H1 (cell line): ENCODE measurements at regions not wholly inside any gene's neighbourhood (a gene's known extent, or its start where the extent isn't known, plus 50 kb on each side); places are given as distances from the start of the nearest gene placed in this dataset.

Experiments
- CTCF ChIA-PET: fragments of 300-600 bp; sonication (Branson Sonifier 250); formaldehyde crosslinking; loops from one replicate; lab custom pipeline; 2021; ENCODE audit not compliant: partially characterized antibody; lab: Charles Lee
- POLR2A ChIA-PET: fragments of 300-600 bp; sonication (Branson Sonifier 250); formaldehyde crosslinking; loops from one replicate; lab custom pipeline; 2021; ENCODE audit warnings: inconsistent platforms; ENCODE audit not compliant: partially characterized antibody; lab: Charles Lee
- DNase-seq, 2 experiments: peaks; one replicate each; pipeline versions ENCODE4 v3.0.0 to v3.0.0-alpha.2; 2010 to 2022; ENCODE audit warnings: low spot score in 2 of 2, low read depth in 1 of 2, mixed read lengths in 1 of 2
- FAIRE-seq: peaks from 2 replicates; lab custom pipeline; 2011; peaks lifted over from hg19 to GRCh38; lab: Jason Lieb, UNC
- H2AFZ ChIP-seq: 2 replicates; pipeline ENCODE4 v1.8.1; 2012; ENCODE audit warnings: low read length, inconsistent platforms
- H2AK5ac ChIP-seq: 2 replicates; pipeline ENCODE4 v1.6.1; 2013; ENCODE audit warnings: low read depth, low read length
- H2BK120ac ChIP-seq: replicated peaks from 2 replicates; pipeline ENCODE3; 2013; ENCODE audit warnings: low read depth, low read length, inconsistent platforms
- H2BK12ac ChIP-seq: 2 replicates; pipeline ENCODE4 v1.6.1; 2013; ENCODE audit warnings: low read depth, low read length
- H2BK15ac ChIP-seq: 2 replicates; pipeline ENCODE4 v1.6.1; 2013; ENCODE audit warnings: low read length
- H2BK20ac ChIP-seq: 2 replicates; pipeline ENCODE4 v1.6.1; 2013; ENCODE audit warnings: low read length
- H2BK5ac ChIP-seq: 2 replicates; pipeline ENCODE4 v1.6.1; 2013; ENCODE audit warnings: low read depth, low read length
- H3K14ac ChIP-seq: 2 replicates; pipeline ENCODE4 v1.6.1; 2013; ENCODE audit warnings: inconsistent platforms; ENCODE audit not compliant: insufficient read length
- H3K18ac ChIP-seq: 2 replicates; pipeline ENCODE4 v1.6.1; 2013; ENCODE audit warnings: low read length; ENCODE audit errors: extremely low read depth
- H3K23ac ChIP-seq: 2 replicates; pipeline ENCODE4 v1.6.1; 2013; ENCODE audit warnings: inconsistent platforms; ENCODE audit not compliant: insufficient read length
- H3K23me2 ChIP-seq: 2 replicates; pipeline ENCODE4 v1.6.1; 2013; ENCODE audit warnings: low read depth, low read length
- H3K27ac ChIP-seq: 2 replicates; pipeline ENCODE4 v1.6.1; 2011; ENCODE audit warnings: low read depth, low read length, inconsistent platforms
- H3K27me3 ChIP-seq, 4 experiments: replicated peaks in 1 of 4; 1 replicate in 1 of 4; 2 replicates in 3 of 4; pipeline versions ENCODE4 v1.6.1 to v1.8.1; 2011 to 2013; ENCODE audit warnings: low read length in 3 of 4, mild to moderate bottlenecking in 3 of 4, inconsistent platforms in 2 of 4, mixed read lengths in 2 of 4, moderate library complexity in 1 of 4; ENCODE audit not compliant: control insufficient read depth in 3 of 4, insufficient read depth in 3 of 4; ENCODE audit errors: extremely low read depth in 1 of 4
- H3K36me3 ChIP-seq, 4 experiments: 2 replicates each; pipeline versions ENCODE4 v1.6.1 to v1.8.1; 2011 to 2013; ENCODE audit warnings: mild to moderate bottlenecking in 4 of 4, low read length in 3 of 4, moderate library complexity in 2 of 4, control low read depth in 1 of 4, inconsistent platforms in 1 of 4; ENCODE audit not compliant: insufficient read depth in 4 of 4, control insufficient read depth in 2 of 4
- H3K4ac ChIP-seq: replicated peaks from 2 replicates; pipeline ENCODE3; 2013; ENCODE audit warnings: low read length, low read depth, mixed read lengths, inconsistent platforms; ENCODE audit not compliant: insufficient read length
- H3K4me1 ChIP-seq, 4 experiments: replicated peaks in 1 of 4; 1 replicate in 1 of 4; 2 replicates in 3 of 4; pipeline versions ENCODE4 v1.6.1 to v1.8.1; 2011 to 2013; ENCODE audit warnings: low read length in 3 of 4, inconsistent platforms in 2 of 4, mixed read lengths in 1 of 4; ENCODE audit not compliant: insufficient read depth in 4 of 4, control insufficient read depth in 3 of 4
- H3K4me2 ChIP-seq, 2 experiments: 2 replicates each; pipeline versions ENCODE4 v1.6.1 to v1.8.1; 2011 to 2013; ENCODE audit warnings: low read depth in 2 of 2, low read length in 2 of 2, control low read depth in 1 of 2, inconsistent platforms in 1 of 2, mild to moderate bottlenecking in 1 of 2; ENCODE audit not compliant: insufficient read depth in 1 of 2
- H3K4me3 ChIP-seq, 4 experiments: fragments of 200-600, 300-600 bp in 1 of 4; sonication (generic), shearing (Covaris generic), sonication (Bioruptor Twin) in 1 of 4; 2 replicates each; pipeline versions ENCODE4 v1.5.1 to v1.8.1; 2011 to 2016; ENCODE audit warnings: low read length in 4 of 4, low read depth in 3 of 4, control low read depth in 2 of 4, inconsistent platforms in 2 of 4, mild to moderate bottlenecking in 2 of 4, mixed read lengths in 1 of 4, moderate library complexity in 1 of 4; ENCODE audit not compliant: insufficient read depth in 2 of 4; ENCODE audit errors: extremely low read depth in 1 of 4
- H3K56ac ChIP-seq: replicated peaks from 2 replicates; pipeline ENCODE3; 2013; ENCODE audit warnings: low read depth, mild to moderate bottlenecking, mixed read lengths, low read length, inconsistent platforms; ENCODE audit not compliant: insufficient read length
- H3K79me1 ChIP-seq: 2 replicates; pipeline ENCODE4 v1.6.1; 2013; ENCODE audit warnings: low read depth, low read length, control low read depth
- H3K79me2 ChIP-seq, 2 experiments: 2 replicates each; pipeline versions ENCODE4 v1.6.1 to v1.8.1; 2012 to 2013; ENCODE audit warnings: low read length in 2 of 2, mild to moderate bottlenecking in 2 of 2, inconsistent platforms in 1 of 2; ENCODE audit not compliant: insufficient read depth in 2 of 2, control insufficient read depth in 1 of 2
- H3K9ac ChIP-seq, 4 experiments: replicated peaks in 1 of 4; 1 replicate in 1 of 4; 2 replicates in 3 of 4; pipeline versions ENCODE4 v1.6.1 to v1.8.1; 2011 to 2013; ENCODE audit warnings: low read depth in 3 of 4, low read length in 3 of 4, control low read depth in 2 of 4, mild to moderate bottlenecking in 2 of 4, moderate library complexity in 2 of 4, inconsistent platforms in 1 of 4; ENCODE audit errors: extremely low read depth in 1 of 4
- H3K9me3 ChIP-seq, 2 experiments: 2 replicates each; pipeline versions ENCODE4 v1.6.1 to v1.8.1; 2012 to 2013; ENCODE audit warnings: mild to moderate bottlenecking in 2 of 2, moderate library complexity in 2 of 2, control low read depth in 1 of 2, inconsistent platforms in 1 of 2, low read depth in 1 of 2, low read length in 1 of 2, mixed read lengths in 1 of 2; ENCODE audit not compliant: insufficient read depth in 2 of 2
- H4K20me1 ChIP-seq, 2 experiments: replicated peaks in 1 of 2; 2 replicates each; pipeline versions ENCODE3 to v1.8.1; 2011 to 2013; ENCODE audit warnings: inconsistent platforms in 2 of 2, low read length in 2 of 2, mild to moderate bottlenecking in 1 of 2; ENCODE audit not compliant: insufficient read depth in 2 of 2, control insufficient read depth in 1 of 2
- H4K5ac ChIP-seq: 2 replicates; pipeline ENCODE4 v1.6.1; 2013; ENCODE audit warnings: low read length, low read depth, mixed read lengths, inconsistent platforms; ENCODE audit not compliant: insufficient read length
- H4K8ac ChIP-seq: 2 replicates; pipeline ENCODE4 v1.8.0; 2013; ENCODE audit warnings: mild to moderate bottlenecking, moderate library complexity, low read length, inconsistent platforms; ENCODE audit not compliant: insufficient read depth; ENCODE audit errors: extremely low read depth
- H4K91ac ChIP-seq: replicated peaks from 2 replicates; pipeline ENCODE3; 2013; ENCODE audit warnings: low read length, mixed read lengths, inconsistent platforms; ENCODE audit not compliant: insufficient read length
- ASH2L ChIP-seq: fragments of 200-600, 300-600 bp; sonication (generic); IDR thresholded peaks from one replicate; pipeline ENCODE4 v1.7.1; 2017; ENCODE audit warnings: low read length
- BCL11A ChIP-seq, 2 experiments: IDR thresholded peaks; one replicate each; pipeline ENCODE4 v1.6.1; 2011; ENCODE audit warnings: low read depth in 2 of 2, low read length in 2 of 2, mild to moderate bottlenecking in 2 of 2
- CEBPB ChIP-seq: IDR thresholded peaks from 2 replicates; pipeline ENCODE4 v1.6.1; 2012; ENCODE audit warnings: low read depth, low read length
- EZH2 ChIP-seq: fragments of 200-600 bp; sonication (generic); IDR thresholded peaks from 2 replicates; pipeline ENCODE4 v1.7.1; 2012; ENCODE audit warnings: low read depth, mild to moderate bottlenecking, moderate library complexity, low read length, inconsistent platforms; ENCODE audit not compliant: severe bottlenecking
- FOSL1 ChIP-seq: IDR thresholded peaks from 2 replicates; pipeline ENCODE4 v1.6.1; 2011; ENCODE audit warnings: mild to moderate bottlenecking, low read depth, low read length, moderate library complexity; ENCODE audit not compliant: insufficient read depth
- JUND ChIP-seq: IDR thresholded peaks from 2 replicates; pipeline ENCODE4 v1.6.1; 2011; ENCODE audit warnings: mild to moderate bottlenecking, improper control_type of control experiment, low read length
- KDM4A ChIP-seq: IDR thresholded peaks from one replicate; pipeline ENCODE4 v1.7.1; 2012; ENCODE audit warnings: low read depth, mild to moderate bottlenecking, moderate library complexity, low read length, inconsistent platforms; ENCODE audit not compliant: severe bottlenecking
- KDM5A ChIP-seq: fragments of 200-600 bp; IDR thresholded peaks from 2 replicates; pipeline ENCODE4 v1.7.1; 2012; ENCODE audit warnings: mild to moderate bottlenecking, low read length, inconsistent platforms, mixed read lengths
- NANOG ChIP-seq: IDR thresholded peaks from 2 replicates; pipeline ENCODE4 v1.6.1; 2011; ENCODE audit warnings: low read length, low read depth, mild to moderate bottlenecking, inconsistent platforms; ENCODE audit not compliant: insufficient read depth, poor library complexity, severe bottlenecking
- PHF8 ChIP-seq: fragments of 200-600 bp; sonication (generic); conservative IDR thresholded peaks from 2 replicates; pipeline ENCODE4 v1.7.1; 2012; ENCODE audit warnings: low read depth, mild to moderate bottlenecking, inconsistent platforms, low read length, moderate library complexity
- POU5F1 ChIP-seq: IDR thresholded peaks from 2 replicates; pipeline ENCODE4 v1.6.1; 2011; ENCODE audit warnings: low read depth, mild to moderate bottlenecking, low read length, moderate library complexity
- RFX5 ChIP-seq: IDR thresholded peaks from 2 replicates; pipeline ENCODE4 v1.6.1; 2011; ENCODE audit warnings: low read depth, low read length, improper control_type of control experiment, borderline replicate concordance
- SIX5 ChIP-seq: IDR thresholded peaks from 2 replicates; pipeline ENCODE4 v1.6.1; 2011; ENCODE audit warnings: mild to moderate bottlenecking, low read depth, low read length
- SP1 ChIP-seq: IDR thresholded peaks from 2 replicates; pipeline ENCODE4 v1.6.1; 2011; ENCODE audit warnings: low read depth, low read length
- TBP ChIP-seq: IDR thresholded peaks from 2 replicates; pipeline ENCODE4 v1.6.1; 2011; ENCODE audit warnings: low read depth, low read length, improper control_type of control experiment
- WGBS, 2 experiments: shearing (Covaris generic) in 1 of 2; methylation state at CpG; one replicate each; pipeline versions ENCODE4 v1.1.6 to v1.1.7; 2013 to 2015; ENCODE audit warnings: low lambda C conversion rate in 2 of 2, mixed read lengths in 2 of 2, inconsistent platforms in 1 of 2, low coverage in 1 of 2, missing lambda C conversion rate in 1 of 2; ENCODE audit not compliant: insufficient replicate concordance in 2 of 2, insufficient coverage in 1 of 2, insufficient read length in 1 of 2; ENCODE audit errors: extremely low coverage in 1 of 2, missing lambda C conversion rate in 1 of 2; 5-methylcytosine and 5-hydroxymethylcytosine counted together

GRCh38 chr3:44110648-44111047 lies 131.0 kb upstream of the TOPAZ1 start:
- H4K8ac ChIP-seq = no peak overlapping the region
- no peak overlapping the region for H3K4ac ChIP-seq
- no peak overlapping the region for H2BK5ac ChIP-seq
- no peak overlapping the region for H3K23ac ChIP-seq
- no peak overlapping the region for H2AFZ ChIP-seq
- H3K23me2 ChIP-seq = no peaks in the 10 kb centered on the region
- no peaks in the 10 kb centered on the region for H3K79me1 ChIP-seq
- DNase-seq (no peak), FAIRE-seq (no peak)
- no peak overlapping the region for H3K4me3 ChIP-seq
- no peak overlapping the region for H3K9ac ChIP-seq
- no peak overlapping the region for H2BK15ac ChIP-seq
- no peak overlapping the region for H2BK12ac ChIP-seq
- H3K4me2 ChIP-seq = no peak overlapping the region
- H3K18ac ChIP-seq = no peak overlapping the region
- H3K14ac ChIP-seq = no peak overlapping the region
- ChIA-PET POLR2A (no interaction called here), CTCF (interaction anchor here (1.6 kb wide), 1 partner anchor 10 kb away, joined by 3 read pairs; no protein-coding TSS in a partner anchor)
- no peak overlapping the region for H3K56ac ChIP-seq
- no peak overlapping the region for H2BK20ac ChIP-seq
- H4K20me1 ChIP-seq = no peaks in the 10 kb centered on the region
- H4K5ac ChIP-seq = no peak overlapping the region
- no peak overlapping the region for H2AK5ac ChIP-seq
- no peaks in the 10 kb centered on the region for H3K9me3 ChIP-seq
- H3K27ac ChIP-seq = no peak overlapping the region
- WGBS, 2 experiments = 86% methylated on average over 9 of the region's 9 CpGs; no CpG with 5 or more reads in 1 of the 2 experiments
- no peak overlapping the region for H4K91ac ChIP-seq
- H2BK120ac ChIP-seq = no peak overlapping the region
- H3K36me3 ChIP-seq = no peaks in the 10 kb centered on the region; a peak in 1 of 8 replicates
- H3K79me2 ChIP-seq = no peaks in the 10 kb centered on the region
- no peaks in the 10 kb centered on the region for H3K27me3 ChIP-seq
- H3K4me1 ChIP-seq = peaks cover 0 to 6% (median 0%) of the 10 kb centered on the region in 4 experiments; a peak in 1 of 7 replicates
- no peak for TF ChIP-seq PHF8
- no peak for TF ChIP-seq EZH2
- no peak for TF ChIP-seq TBP
- TF ChIP-seq FOSL1 = no peak
- TF ChIP-seq KDM5A = no peak
- TF ChIP-seq BCL11A (IDR thresholded peaks at IDR 0.05; ENCODE audit: low read depth in 2 of 2, low read length in 2 of 2) = no peak
- TF ChIP-seq SIX5 = no peak
- no peak for TF ChIP-seq KDM4A
- no peak for TF ChIP-seq JUND
- TF ChIP-seq CEBPB = no peak
- TF ChIP-seq NANOG = no peak
- no peak for TF ChIP-seq SP1
- no peak for TF ChIP-seq ASH2L
- TF ChIP-seq RFX5 = no peak
- no peak for TF ChIP-seq POU5F1
